ENCODE measurements at regions not wholly inside any gene's neighbourhood (a gene's known extent, or its start where the extent isn't known, plus 50 kb on each side); places are given as distances from the start of the nearest gene placed in this dataset.

DNA sequence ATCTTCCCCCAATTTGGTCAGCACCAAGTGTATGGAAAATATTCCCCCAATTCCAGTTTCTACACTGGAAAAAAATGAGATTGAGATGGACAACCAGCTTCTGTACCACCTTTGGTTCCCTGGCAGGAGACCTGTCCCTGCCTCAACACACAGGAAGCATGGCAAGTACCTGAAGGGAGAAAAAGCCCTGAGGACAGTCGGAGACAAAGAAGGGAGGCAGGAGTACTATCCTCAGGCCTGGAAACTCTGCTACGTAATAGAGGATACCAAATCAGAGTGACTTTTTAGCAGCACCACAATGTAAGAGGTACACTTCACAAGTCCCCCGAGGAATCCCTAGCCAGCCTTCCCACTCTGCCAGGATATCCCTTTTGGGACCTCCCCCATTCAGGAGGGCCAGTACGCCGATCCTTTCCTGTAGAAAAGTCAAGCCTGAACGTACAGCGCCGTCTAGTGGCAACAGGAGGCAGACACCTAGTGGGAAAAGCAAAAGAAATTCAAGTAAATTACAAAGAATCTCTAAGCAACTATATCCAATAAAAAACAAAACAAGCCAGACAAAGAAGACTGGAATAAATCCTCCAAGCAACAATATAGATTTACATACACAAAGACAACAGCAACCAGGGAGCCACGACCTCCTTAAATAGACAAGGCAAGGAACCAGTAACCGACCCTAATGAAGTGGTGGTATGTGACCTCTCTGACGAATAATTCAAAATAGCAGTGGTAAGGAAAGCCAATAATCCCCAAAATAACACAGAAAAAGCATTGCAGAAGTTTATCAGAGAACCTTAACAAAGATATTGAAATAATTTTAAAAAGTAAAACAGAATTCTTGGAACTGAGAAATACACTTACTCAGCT, 63.3 kb upstream of the SLCO6A1 start:
- no TSS peak for BruUV-seq (replicated peaks)
- peak; percentile 1 for DNase-seq
- no peak overlapping the region for H2AK5ac ChIP-seq (ENCODE audit: low read depth, low read length)
- CTCF ChIA-PET: interaction anchor here (1.1 to 1.4 kb wide), 2 partner anchors 26 to 543 kb away, joined by 3 to 4 read pairs; no protein-coding TSS in a partner anchor
- H3K4me1 ChIP-seq (ENCODE audit: control insufficient read depth, insufficient read depth, low read length): no peaks in the 10 kb centered on the region
- no peak overlapping the region for H3K56ac ChIP-seq (ENCODE audit: extremely low read depth, insufficient read depth, low read length)
- intact Hi-C loops (cut with micrococcal nuclease): no loop called here
- TF ChIP-seq, protein P1, sequence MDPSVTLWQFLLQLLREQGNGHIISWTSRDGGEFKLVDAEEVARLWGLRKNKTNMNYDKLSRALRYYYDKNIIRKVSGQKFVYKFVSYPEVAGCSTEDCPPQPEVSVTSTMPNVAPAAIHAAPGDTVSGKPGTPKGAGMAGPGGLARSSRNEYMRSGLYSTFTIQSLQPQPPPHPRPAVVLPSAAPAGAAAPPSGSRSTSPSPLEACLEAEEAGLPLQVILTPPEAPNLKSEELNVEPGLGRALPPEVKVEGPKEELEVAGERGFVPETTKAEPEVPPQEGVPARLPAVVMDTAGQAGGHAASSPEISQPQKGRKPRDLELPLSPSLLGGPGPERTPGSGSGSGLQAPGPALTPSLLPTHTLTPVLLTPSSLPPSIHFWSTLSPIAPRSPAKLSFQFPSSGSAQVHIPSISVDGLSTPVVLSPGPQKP (IDR thresholded peaks at IDR 0.05; ENCODE audit: borderline replicate concordance, low read depth, low read length): no peak
- TF ChIP-seq RCOR1 (IDR thresholded peaks at IDR 0.05; ENCODE audit: insufficient replicate concordance, low read length) (no peak), RAD21 (IDR thresholded peaks at IDR 0.05; ENCODE audit: low read length) (peak; percentile 12; the same call in 1 of the 2 replicates), CEBPB (IDR thresholded peaks at IDR 0.05; ENCODE audit: low read depth, low read length) (no peak), FOS (IDR thresholded peaks at IDR 0.05; ENCODE audit: low read depth, low read length) (no peak), POLR2A (IDR thresholded peaks at IDR 0.05; ENCODE audit: low read depth, low read length) (no peak), MAZ (IDR thresholded peaks at IDR 0.05; ENCODE audit: borderline replicate concordance, low read depth, low read length) (no peak), RFX5 (IDR thresholded peaks at IDR 0.05; ENCODE audit: low read depth, low read length) (no peak)
- TF ChIP-seq, protein P2, sequence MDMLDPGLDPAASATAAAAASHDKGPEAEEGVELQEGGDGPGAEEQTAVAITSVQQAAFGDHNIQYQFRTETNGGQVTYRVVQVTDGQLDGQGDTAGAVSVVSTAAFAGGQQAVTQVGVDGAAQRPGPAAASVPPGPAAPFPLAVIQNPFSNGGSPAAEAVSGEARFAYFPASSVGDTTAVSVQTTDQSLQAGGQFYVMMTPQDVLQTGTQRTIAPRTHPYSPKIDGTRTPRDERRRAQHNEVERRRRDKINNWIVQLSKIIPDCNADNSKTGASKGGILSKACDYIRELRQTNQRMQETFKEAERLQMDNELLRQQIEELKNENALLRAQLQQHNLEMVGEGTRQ (IDR thresholded peaks at IDR 0.05; ENCODE audit: low read depth, low read length): no peak
- TF ChIP-seq, protein P3, sequence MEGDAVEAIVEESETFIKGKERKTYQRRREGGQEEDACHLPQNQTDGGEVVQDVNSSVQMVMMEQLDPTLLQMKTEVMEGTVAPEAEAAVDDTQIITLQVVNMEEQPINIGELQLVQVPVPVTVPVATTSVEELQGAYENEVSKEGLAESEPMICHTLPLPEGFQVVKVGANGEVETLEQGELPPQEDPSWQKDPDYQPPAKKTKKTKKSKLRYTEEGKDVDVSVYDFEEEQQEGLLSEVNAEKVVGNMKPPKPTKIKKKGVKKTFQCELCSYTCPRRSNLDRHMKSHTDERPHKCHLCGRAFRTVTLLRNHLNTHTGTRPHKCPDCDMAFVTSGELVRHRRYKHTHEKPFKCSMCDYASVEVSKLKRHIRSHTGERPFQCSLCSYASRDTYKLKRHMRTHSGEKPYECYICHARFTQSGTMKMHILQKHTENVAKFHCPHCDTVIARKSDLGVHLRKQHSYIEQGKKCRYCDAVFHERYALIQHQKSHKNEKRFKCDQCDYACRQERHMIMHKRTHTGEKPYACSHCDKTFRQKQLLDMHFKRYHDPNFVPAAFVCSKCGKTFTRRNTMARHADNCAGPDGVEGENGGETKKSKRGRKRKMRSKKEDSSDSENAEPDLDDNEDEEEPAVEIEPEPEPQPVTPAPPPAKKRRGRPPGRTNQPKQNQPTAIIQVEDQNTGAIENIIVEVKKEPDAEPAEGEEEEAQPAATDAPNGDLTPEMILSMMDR (conservative IDR thresholded peaks at IDR 0.05; ENCODE audit: low read depth, low read length): peak; percentile 39
- no peaks in the 10 kb centered on the region for H4K20me1 ChIP-seq (ENCODE audit: insufficient read depth, low read length)
- H2AFZ ChIP-seq (replicated peaks; ENCODE audit: low read length, poor library complexity): peak overlapping the region; percentile 27
- H2AK9ac ChIP-seq (replicated peaks; ENCODE audit: low read depth, low read length, poor library complexity): no peak overlapping the region
- no peaks in the 10 kb centered on the region for H3K27me3 ChIP-seq (ENCODE audit: control insufficient read depth, insufficient read depth, low read length)
- no peak for ATAC-seq (ENCODE audit: low read depth)
- dilution Hi-C loops (cut with HindIII; ENCODE audit: low sequenced_read_pairs, unreplicated experiment): no loop called here
- no peak overlapping the region for H3K4ac ChIP-seq (ENCODE audit: low read depth, low read length)
- H3K9me3 ChIP-seq (ENCODE audit: control insufficient read depth, insufficient read depth, low read length): no peaks in the 10 kb centered on the region
- no peak overlapping the region for H3K9ac ChIP-seq (ENCODE audit: low read depth, low read length)
- H3K9me1 ChIP-seq (ENCODE audit: insufficient read depth, low read length): no peaks in the 10 kb centered on the region
- WGBS, 2 experiments (ENCODE audit: extremely low coverage in 2 of 2, insufficient read length in 1 of 2): no CpG with 5 or more reads among the region's 11 CpGs
- H2BK20ac ChIP-seq (ENCODE audit: low read depth, low read length): no peak overlapping the region
- no peak overlapping the region for H2BK5ac ChIP-seq (ENCODE audit: low read depth, low read length, poor library complexity, severe bottlenecking)
- H3K79me1 ChIP-seq (ENCODE audit: low read depth in 1 of 2, low read length in 2 of 2): no peaks in the 10 kb centered on the region
- no peak overlapping the region for H3K27ac ChIP-seq (ENCODE audit: insufficient read depth, low read length)
- H2BK15ac ChIP-seq (ENCODE audit: low read depth, low read length): no peak overlapping the region
- in situ Hi-C loops (cut with MboI; ENCODE audit: low sequenced_read_pairs): no loop called here
- POLR2A ChIA-PET (ENCODE audit: unreplicated experiment): no interaction called here
- no peak overlapping the region for H4K5ac ChIP-seq (ENCODE audit: low read depth, low read length)
- H3K14ac ChIP-seq (replicated peaks; ENCODE audit: low read depth, low read length): no peak overlapping the region
- no peak overlapping the region for H3K18ac ChIP-seq (ENCODE audit: low read depth, low read length)
- no peak overlapping the region for H3K23ac ChIP-seq (ENCODE audit: low read depth, low read length)
- no peak overlapping the region for H2BK120ac ChIP-seq (ENCODE audit: low read depth, low read length)
- H3K4me2 ChIP-seq (ENCODE audit: low read depth, low read length): no peak overlapping the region
- no peak overlapping the region for H4K8ac ChIP-seq (ENCODE audit: low read depth in 2 of 2, low read length in 2 of 2)
- H3K36me3 ChIP-seq (ENCODE audit: control insufficient read depth, insufficient read depth, low read length): no peaks in the 10 kb centered on the region
- H3K4me3 ChIP-seq (ENCODE audit: insufficient read depth, low read depth, low read length): no peak overlapping the region
- no peak overlapping the region for H4K91ac ChIP-seq (ENCODE audit: insufficient read depth, low read depth, low read length)

Measured in IMR-90 (cell line).